ENCODE measurements at regions not wholly inside any gene's neighbourhood (a gene's known extent, or its start where the extent isn't known, plus 50 kb on each side); places are given as distances from the start of the nearest gene placed in this dataset.

- TF ChIP-seq BCL6 (CRISPR knock-in tag; IDR thresholded peaks at IDR 0.05) (no peak), FOXA3 (CRISPR knock-in tag; IDR thresholded peaks at IDR 0.05) (no peak), ZNF232 (CRISPR knock-in tag; IDR thresholded peaks at IDR 0.05; ENCODE audit: borderline replicate concordance) (no peak), CTCF (CRISPR knock-in tag; IDR thresholded peaks at IDR 0.05) (no peak), CBX2 (IDR thresholded peaks at IDR 0.05; ENCODE audit: low read depth, low read length) (no peak), CBX2 (CRISPR knock-in tag; IDR thresholded peaks at IDR 0.05; ENCODE audit: low read depth) (no peak), ZNF747 (CRISPR knock-in tag; IDR thresholded peaks at IDR 0.05; ENCODE audit: borderline replicate concordance) (no peak), POLR2AphosphoS5 (IDR thresholded peaks at IDR 0.05; ENCODE audit: low read depth, low read length) (no peak), TBP (CRISPR knock-in tag; IDR thresholded peaks at IDR 0.05) (no peak), PAX8 (CRISPR knock-in tag; IDR thresholded peaks at IDR 0.05; ENCODE audit: borderline replicate concordance) (no peak), MNT (IDR thresholded peaks at IDR 0.05) (no peak)
These were observed 219.3 kb downstream of the TTC32 start for GRCh38 chr2:19682493-19682892.

Measured in HepG2 (cell line).